Urinary bladder (tissue), 3 donors: ENCODE measurements at regions not wholly inside any gene's neighbourhood (a gene's known extent, or its start where the extent isn't known, plus 50 kb on each side); places are given as distances from the start of the nearest gene placed in this dataset.

Source experiments
- DNase-seq: peaks from one replicate; pipeline ENCODE4 v3.0.0-alpha.2; 2015; ENCODE audit errors: extremely low spot score
- H3K27ac ChIP-seq: one replicate; pipeline ENCODE4 v1.5.1; 2013; ENCODE audit warnings: low read depth, mild to moderate bottlenecking, moderate library complexity
- H3K36me3 ChIP-seq: one replicate; pipeline ENCODE4 v1.6.1; 2013; ENCODE audit warnings: mild to moderate bottlenecking, moderate library complexity; ENCODE audit not compliant: insufficient read depth
- H3K4me1 ChIP-seq: one replicate; pipeline ENCODE4 v1.6.1; 2013; ENCODE audit warnings: mild to moderate bottlenecking, moderate library complexity; ENCODE audit not compliant: insufficient read depth
- H3K4me3 ChIP-seq: one replicate; pipeline ENCODE4 v1.5.1; 2013; ENCODE audit warnings: low read depth, low read length
- whole genome bisulfite sequencing: extraction: QIAGEN DNeasy Blood & Tissue Kit; methylation state at CpG from one replicate; pipeline ENCODE4 v1.1.7; 2013; 5-methylcytosine and 5-hydroxymethylcytosine counted together
- donor health status: healthy with polysubstance abuse.
- donor health status: healthy.

GRCh38 chr4:57270346-57270745, 160.2 kb upstream of the IGFBP7 start:
- no peak for DNase-seq
- Histone ChIP-seq H3K4me1 (no peaks in the 10 kb centered on the region), H3K4me3 (no peak overlapping the region), H3K36me3 (no peaks in the 10 kb centered on the region), H3K27ac (no peak overlapping the region)
- 38% methylated on average over 7 of the region's 7 CpGs for WGBS

- WGBS, result 55% methylated on average over 6 of the region's 6 CpGs
- H3K4me1 ChIP-seq, result no peaks in the 10 kb centered on the region
- DNase-seq, result no peak
- H3K4me3 ChIP-seq, result no peak overlapping the region
- no peak overlapping the region for H3K27ac ChIP-seq
- no peaks in the 10 kb centered on the region for H3K36me3 ChIP-seq
Observed at GRCh38 chr4:57265831-57266582, 155.8 kb upstream of the IGFBP7 start.

GRCh38 chr4:57254754-57255153, 144.6 kb upstream of the IGFBP7 start:
- Histone ChIP-seq H3K4me1 (no peaks in the 10 kb centered on the region), H3K36me3 (no peaks in the 10 kb centered on the region), H3K4me3 (no peak overlapping the region), H3K27ac (no peak overlapping the region)
- no peak for DNase-seq

GRCh38 chr4:57249083-57249482, 138.9 kb upstream of the IGFBP7 start:
- H3K4me1 ChIP-seq, result no peaks in the 10 kb centered on the region
- no peak for DNase-seq
- WGBS, result 43% methylated on average over 1 of the region's 1 CpG
- H3K4me3 ChIP-seq, result no peak overlapping the region
- H3K27ac ChIP-seq, result no peak overlapping the region
- H3K36me3 ChIP-seq, result no peaks in the 10 kb centered on the region

- H3K4me3 ChIP-seq, result no peak overlapping the region
- WGBS, result 89% methylated on average over 2 of the region's 2 CpGs
- H3K4me1 ChIP-seq, result no peaks in the 10 kb centered on the region
- no peak overlapping the region for H3K27ac ChIP-seq
- H3K36me3 ChIP-seq, result no peaks in the 10 kb centered on the region
- no peak for DNase-seq
Observed at GRCh38 chr4:57243076-57243475, 132.9 kb upstream of the IGFBP7 start.

GRCh38 chr4:57234252-57234775, 124.1 kb upstream of the IGFBP7 start:
- Histone ChIP-seq H3K27ac (no peak overlapping the region), H3K4me3 (no peak overlapping the region), H3K4me1 (no peaks in the 10 kb centered on the region), H3K36me3 (no peaks in the 10 kb centered on the region)
- WGBS, result 77% methylated on average over 12 of the region's 12 CpGs
- DNase-seq, result no peak

GRCh38 chr4:57233386-57233785, 123.2 kb upstream of the IGFBP7 start:
- H3K27ac ChIP-seq, result no peak overlapping the region
- WGBS, result 25% methylated on average over 4 of the region's 4 CpGs
- H3K4me1 ChIP-seq, result no peaks in the 10 kb centered on the region
- H3K36me3 ChIP-seq, result no peaks in the 10 kb centered on the region
- no peak overlapping the region for H3K4me3 ChIP-seq
- peak; percentile 31 for DNase-seq

- Histone ChIP-seq H3K4me3 (no peak overlapping the region), H3K27ac (no peak overlapping the region), H3K36me3 (no peaks in the 10 kb centered on the region), H3K4me1 (no peaks in the 10 kb centered on the region)
- WGBS, result 94% methylated on average over 2 of the region's 2 CpGs
- DNase-seq, result no peak
Observed at GRCh38 chr4:57231781-57232180, 121.6 kb upstream of the IGFBP7 start.

- H3K27ac ChIP-seq, result no peak overlapping the region
- no peak for DNase-seq
- no peak overlapping the region for H3K4me3 ChIP-seq
- H3K36me3 ChIP-seq, result no peaks in the 10 kb centered on the region
- H3K4me1 ChIP-seq, result no peaks in the 10 kb centered on the region
- 68% methylated on average over 2 of the region's 2 CpGs for WGBS
Observed at GRCh38 chr4:57220734-57221133, 110.5 kb upstream of the IGFBP7 start.

GRCh38 chr4:57220172-57220571, 110.0 kb upstream of the IGFBP7 start:
- 89% methylated on average over 2 of the region's 2 CpGs for WGBS
- DNase-seq, result no peak
- no peak overlapping the region for H3K4me3 ChIP-seq
- H3K4me1 ChIP-seq, result no peaks in the 10 kb centered on the region
- H3K27ac ChIP-seq, result no peak overlapping the region
- no peaks in the 10 kb centered on the region for H3K36me3 ChIP-seq

- DNase-seq, result no peak
- Histone ChIP-seq H3K36me3 (no peaks in the 10 kb centered on the region), H3K4me3 (no peak overlapping the region), H3K27ac (no peak overlapping the region), H3K4me1 (no peaks in the 10 kb centered on the region)
- 84% methylated on average over 2 of the region's 2 CpGs for whole genome bisulfite sequencing
Observed at GRCh38 chr4:57219431-57219830, 109.2 kb upstream of the IGFBP7 start.

GRCh38 chr4:57214654-57215411, 104.6 kb upstream of the IGFBP7 start:
- no peak overlapping the region for H3K27ac ChIP-seq
- 86% methylated on average over 8 of the region's 8 CpGs for WGBS
- no peak for DNase-seq

GRCh38 chr4:57211131-57211530, 100.9 kb upstream of the IGFBP7 start:
- Histone ChIP-seq H3K4me3 (no peak overlapping the region), H3K27ac (no peak overlapping the region), H3K36me3 (no peaks in the 10 kb centered on the region), H3K4me1 (no peaks in the 10 kb centered on the region)
- WGBS, result 76% methylated on average over 5 of the region's 5 CpGs
- no peak for DNase-seq

More at GRCh38 chr4:57214654-57215411, 104.6 kb upstream of the IGFBP7 start:
- Histone ChIP-seq H3K36me3 (no peaks in the 10 kb centered on the region), H3K4me3 (no peak overlapping the region), H3K4me1 (no peaks in the 10 kb centered on the region)

GRCh38 chr4:57206172-57206571, 96.0 kb upstream of the IGFBP7 start:
- WGBS, result 47% methylated on average over 2 of the region's 2 CpGs
- DNase-seq, result no peak
- no peak overlapping the region for H3K27ac ChIP-seq
- no peak overlapping the region for H3K4me3 ChIP-seq
- H3K4me1 ChIP-seq, result no peaks in the 10 kb centered on the region
- H3K36me3 ChIP-seq, result no peaks in the 10 kb centered on the region
